ENCODE measurements at regions not wholly inside any gene's neighbourhood (a gene's known extent, or its start where the extent isn't known, plus 50 kb on each side); places are given as distances from the start of the nearest gene placed in this dataset.

- WGBS (ENCODE audit: missing lambda C conversion rate), result 43% methylated on average over 1 of the region's 1 CpG
- ATAC-seq (no peak), DNase-seq (ENCODE audit: low read depth in 1 of 2, low spot score in 1 of 2) (no peak), FAIRE-seq (no peak)
- no peak overlapping the region for H3K4me2 ChIP-seq
- no peaks in the 10 kb centered on the region for H3K9me3 ChIP-seq
- H3K4me1 ChIP-seq, result no peaks in the 10 kb centered on the region
- no peak overlapping the region for H3K27ac ChIP-seq
- ChIA-PET POLR2A (no interaction called here), CTCF (interaction anchor here (0.6 to 0.9 kb wide), 2 partner anchors 71 to 180 kb away, joined by 3 read pairs; no protein-coding TSS in a partner anchor)
- no peak overlapping the region for H3K4me3 ChIP-seq
- TF ChIP-seq CTCF (IDR thresholded peaks at IDR 0.05) (no peak), HEYL (CRISPR knock-in tag; IDR thresholded peaks at IDR 0.05) (no peak), JUN (IDR thresholded peaks at IDR 0.05) (no peak), FOSB (CRISPR knock-in tag; IDR thresholded peaks at IDR 0.05) (no peak), MAZ (IDR thresholded peaks at IDR 0.05; ENCODE audit: borderline replicate concordance, low read depth, low read length) (no peak), PHF8 (IDR thresholded peaks at IDR 0.05; ENCODE audit: borderline replicate concordance, low read depth) (no peak), HMGXB4 (CRISPR knock-in tag; IDR thresholded peaks at IDR 0.05; ENCODE audit: borderline replicate concordance) (no peak), MYC (IDR thresholded peaks at IDR 0.05; ENCODE audit: borderline replicate concordance, low read length) (no peak), EHMT2 (IDR thresholded peaks at IDR 0.05; ENCODE audit: low read depth) (no peak), ZSCAN20 (CRISPR knock-in tag; IDR thresholded peaks at IDR 0.05) (no peak), E2F6 (IDR thresholded peaks at IDR 0.05; ENCODE audit: borderline replicate concordance, low read depth) (no peak), RCOR1 (IDR thresholded peaks at IDR 0.05; ENCODE audit: low read depth, low read length) (no peak), ESRRA (IDR thresholded peaks at IDR 0.05; ENCODE audit: borderline replicate concordance, low read length) (no peak), FOXS1 (CRISPR knock-in tag; IDR thresholded peaks at IDR 0.05) (no peak), SREBF2 (IDR thresholded peaks at IDR 0.05) (no peak), KDM5A (IDR thresholded peaks at IDR 0.05) (no peak), NPAS2 (CRISPR knock-in tag; IDR thresholded peaks at IDR 0.05; ENCODE audit: borderline replicate concordance) (no peak), MAX (IDR thresholded peaks at IDR 0.05) (no peak), RARB (CRISPR knock-in tag; IDR thresholded peaks at IDR 0.05) (no peak)
Measured at GRCh38 chr4:162560073-162560472, 396.3 kb upstream of the FSTL5 start.

- FAIRE-seq, result no peak
- 38% methylated on average over 3 of the region's 4 CpGs for WGBS (ENCODE audit: missing lambda C conversion rate)
- TF ChIP-seq PHF8 (IDR thresholded peaks at IDR 0.05; ENCODE audit: borderline replicate concordance, low read depth), result no peak
- no peak for TF ChIP-seq ZFP36 (IDR thresholded peaks at IDR 0.05; ENCODE audit: borderline replicate concordance, partially characterized antibody)
- no peak for TF ChIP-seq HMGXB4 (CRISPR knock-in tag; IDR thresholded peaks at IDR 0.05; ENCODE audit: borderline replicate concordance)
- TF ChIP-seq HOXB13 (CRISPR knock-in tag; IDR thresholded peaks at IDR 0.05; ENCODE audit: low read depth), result no peak
- no peak for TF ChIP-seq KDM5A (IDR thresholded peaks at IDR 0.05)
- no peak for TF ChIP-seq EHMT2 (IDR thresholded peaks at IDR 0.05; ENCODE audit: low read depth)
- TF ChIP-seq GATA3 (IDR thresholded peaks at IDR 0.05; ENCODE audit: borderline replicate concordance), result no peak
- no peak for TF ChIP-seq RNF2 (IDR thresholded peaks at IDR 0.05; ENCODE audit: borderline replicate concordance, low read depth)
- TF ChIP-seq FOSB (CRISPR knock-in tag; IDR thresholded peaks at IDR 0.05), result no peak
- TF ChIP-seq MAX (IDR thresholded peaks at IDR 0.05), result no peak
- TF ChIP-seq HOXB5 (CRISPR knock-in tag; IDR thresholded peaks at IDR 0.05), result no peak
- CTCF ChIA-PET, result no interaction called here
- no peak overlapping the region for H3K27ac ChIP-seq
- POLR2A ChIA-PET, result no interaction called here
- no peaks in the 10 kb centered on the region for H3K9me3 ChIP-seq
- DNase-seq (ENCODE audit: low read depth in 1 of 2, low spot score in 1 of 2), result no peak
- ATAC-seq, result no peak
- H3K4me1 ChIP-seq, result no peaks in the 10 kb centered on the region
- H3K4me3 ChIP-seq, result no peak overlapping the region
- no peak overlapping the region for H3K4me2 ChIP-seq
Measured at GRCh38 chr4:162557516-162558106, 393.8 kb upstream of the FSTL5 start.
